GM10248 (cell line): ENCODE measurements at regions not wholly inside any gene's neighbourhood (a gene's known extent, or its start where the extent isn't known, plus 50 kb on each side); places are given as distances from the start of the nearest gene placed in this dataset.

ENCODE experiments used
- CTCF ChIA-PET: fragments of 300-600 bp; sonication (Branson Sonifier 250); formaldehyde crosslinking; extraction: SDS; loops from one replicate; lab custom pipeline; 2021; ENCODE audit warnings: antibody characterized with exemption; lab: Yijun Ruan, JAX
- POLR2A ChIA-PET: fragments of 350-650 bp; sonication (Branson Sonifier 250); formaldehyde crosslinking; extraction: SDS; loops from one replicate; lab custom pipeline; 2020; ENCODE audit warnings: antibody characterized with exemption; lab: Yijun Ruan, JAX
- DNase-seq: peaks from one replicate; pipeline ENCODE4 v3.0.0; 2012; ENCODE audit errors: extremely low spot score
- CTCF ChIP-seq: IDR thresholded peaks from 2 replicates; pipeline ENCODE4 v1.5.1; 2012; ENCODE audit warnings: mild to moderate bottlenecking, low read depth; ENCODE audit errors: extremely low read depth, missing control alignments, control extremely low read depth

GRCh38 chr2:173740639-173741038 is 224.5 kb downstream of the SP3 start:
- DNase-seq, result no peak
- CTCF ChIA-PET, result interaction anchor here (1.0 kb wide), 2 partner anchors 13 to 14 kb away, joined by 3 read pairs; no protein-coding TSS in a partner anchor
- POLR2A ChIA-PET, result no interaction called here
- TF ChIP-seq CTCF, result no peak

GRCh38 chr2:173741759-173742158 is 223.4 kb downstream of the SP3 start:
- DNase-seq, result no peak
- TF ChIP-seq CTCF, result no peak
- ChIA-PET CTCF (interaction anchor here (1.0 kb wide), 1 partner anchor 12 kb away, joined by 3 read pairs; no protein-coding TSS in a partner anchor), POLR2A (no interaction called here)

GRCh38 chr2:173747035-173747434 is 218.1 kb downstream of the SP3 start:
- ChIA-PET POLR2A (no interaction called here), CTCF (no interaction called here)
- no peak for TF ChIP-seq CTCF
- no peak for DNase-seq

GRCh38 chr2:173749315-173749714 is 215.9 kb downstream of the SP3 start:
- POLR2A ChIA-PET, result no interaction called here
- no peak for DNase-seq
- no peak for TF ChIP-seq CTCF
- CTCF ChIA-PET, result no interaction called here

GRCh38 chr2:173750353-173750801 is 214.8 kb downstream of the SP3 start:
- no peak for DNase-seq
- CTCF ChIA-PET, result no interaction called here
- TF ChIP-seq CTCF, result no peak
- POLR2A ChIA-PET, result no interaction called here

- no peak for DNase-seq
- CTCF ChIA-PET, result no interaction called here
- no peak for TF ChIP-seq CTCF
- POLR2A ChIA-PET, result no interaction called here
Observed at GRCh38 chr2:173750831-173751230, 214.3 kb downstream of the SP3 start.
